ACC112 (cell line): ENCODE measurements at regions not wholly inside any gene's neighbourhood (a gene's known extent, or its start where the extent isn't known, plus 50 kb on each side); places are given as distances from the start of the nearest gene placed in this dataset.

Source experiments
- H2AFZ ChIP-seq: fragments of 200-600 bp; sonication (generic); one replicate; pipeline ENCODE4 v1.6.0; 2017; ENCODE audit warnings: antibody characterized with exemption, low read length; ENCODE audit not compliant: unreplicated experiment
- H3K27ac ChIP-seq: fragments of 200-600 bp; sonication (generic); 2 replicates; pipeline ENCODE4 v1.5.1; 2014; ENCODE audit warnings: low read depth, mild to moderate bottlenecking, antibody characterized with exemption, low read length, moderate library complexity
- H3K27me3 ChIP-seq: fragments of 200-600 bp; sonication (generic); 2 replicates; pipeline ENCODE4 v1.6.1; 2014; ENCODE audit warnings: mild to moderate bottlenecking, antibody characterized with exemption, low read length, moderate library complexity, mixed read lengths; ENCODE audit not compliant: insufficient read depth
- H3K36me3 ChIP-seq: fragments of 200-600 bp; sonication (generic); 2 replicates; pipeline ENCODE4 v1.6.1; 2016; ENCODE audit warnings: mild to moderate bottlenecking, antibody characterized with exemption, low read length, moderate library complexity, mixed read lengths; ENCODE audit not compliant: insufficient read depth
- H3K4me1 ChIP-seq: fragments of 200-600 bp; sonication (generic); one replicate; pipeline ENCODE4 v1.6.1; 2016; ENCODE audit warnings: low read length, mixed read lengths; ENCODE audit not compliant: insufficient read depth, unreplicated experiment, control insufficient read depth
- H3K4me3 ChIP-seq: fragments of 200-600 bp; sonication (generic); 2 replicates; pipeline ENCODE4 v1.5.1; 2014; ENCODE audit warnings: mild to moderate bottlenecking, low read depth, low read length
- H3K79me2 ChIP-seq: fragments of 200-600 bp; sonication (generic); one replicate; pipeline ENCODE4 v1.6.0; 2016; ENCODE audit warnings: low read length; ENCODE audit not compliant: control insufficient read depth, unreplicated experiment, insufficient read depth

GRCh38 chr2:6309415-6310255 is 556.1 kb downstream of the CMPK2 start:
- Histone ChIP-seq H3K4me1 (no peaks in the 10 kb centered on the region), H3K4me3 (no peak overlapping the region), H2AFZ (no peak overlapping the region), H3K36me3 (no peaks in the 10 kb centered on the region), H3K27ac (no peak overlapping the region), H3K79me2 (no peaks in the 10 kb centered on the region), H3K27me3 (no peaks in the 10 kb centered on the region)

DNA sequence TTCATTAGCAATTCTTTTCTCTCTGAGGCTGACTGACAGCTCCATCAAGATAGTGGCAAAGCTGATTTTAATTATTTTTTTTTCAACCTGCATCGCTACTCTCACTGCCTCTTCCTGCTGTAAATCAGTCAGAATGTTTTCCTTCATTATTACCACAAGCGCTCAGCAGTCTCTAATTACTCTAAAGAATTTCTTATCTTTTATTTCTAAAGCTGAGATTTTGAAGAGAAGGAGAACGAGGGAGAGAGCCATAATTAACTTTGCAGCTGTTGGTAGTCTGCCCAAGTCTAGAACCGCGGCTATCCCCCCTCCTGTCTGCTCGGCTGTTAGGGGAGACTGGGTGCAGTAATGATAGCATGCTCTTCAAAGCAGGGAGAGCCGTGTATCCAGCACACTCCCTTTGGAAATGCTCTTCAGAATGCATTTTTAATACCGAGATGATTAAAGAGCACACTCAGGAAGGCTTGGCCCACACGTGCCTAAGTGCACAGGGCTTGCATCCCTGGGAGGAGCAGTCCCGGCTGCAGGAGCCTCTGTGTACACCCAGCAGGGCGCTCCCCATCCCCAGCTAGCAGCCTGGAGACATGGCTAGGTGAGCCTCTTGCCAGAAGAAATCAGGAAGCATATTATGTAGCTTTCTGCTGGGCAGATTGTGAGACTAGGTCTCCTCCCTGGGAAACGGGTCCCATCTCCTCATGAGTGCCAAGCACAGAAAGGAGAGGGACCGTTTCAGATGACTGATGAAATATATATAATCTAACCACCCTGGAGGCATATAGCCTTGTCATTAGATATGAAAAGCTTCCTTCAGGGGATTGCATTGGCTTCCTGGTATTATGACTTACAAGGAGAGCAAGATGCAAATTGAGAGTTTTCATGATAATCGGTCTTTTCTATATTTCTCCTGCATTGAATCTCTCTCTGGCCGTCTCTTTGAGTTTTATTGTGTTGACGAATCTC is 555.2 kb downstream of the CMPK2 start:
- Histone ChIP-seq H3K4me3 (no peak overlapping the region), H3K36me3 (no peaks in the 10 kb centered on the region), H3K4me1 (no peaks in the 10 kb centered on the region), H3K79me2 (no peaks in the 10 kb centered on the region), H3K27me3 (no peaks in the 10 kb centered on the region), H3K27ac (no peak overlapping the region), H2AFZ (no peak overlapping the region)

DNA sequence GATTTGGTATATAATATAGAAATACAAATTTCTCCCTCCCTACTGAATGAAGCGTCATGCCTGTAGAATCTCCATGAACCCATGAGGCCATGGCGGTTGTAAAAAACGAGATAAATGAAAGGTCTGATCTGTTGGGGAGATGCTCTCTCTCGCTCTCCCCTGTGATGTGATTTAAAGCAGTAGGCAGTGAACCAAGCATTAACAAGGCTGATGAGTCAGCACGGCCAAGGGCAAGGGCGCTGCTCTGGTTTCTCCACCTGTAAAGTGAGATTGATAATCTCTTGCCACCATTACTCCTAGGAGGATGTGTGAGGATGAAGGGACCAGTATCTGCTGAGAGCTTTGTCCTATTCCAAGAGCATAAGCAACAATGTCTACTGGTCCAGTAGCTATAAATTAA is 553.3 kb downstream of the CMPK2 start:
- no peak overlapping the region for H2AFZ ChIP-seq
- no peaks in the 10 kb centered on the region for H3K36me3 ChIP-seq
- H3K4me3 ChIP-seq, result no peak overlapping the region
- no peaks in the 10 kb centered on the region for H3K4me1 ChIP-seq
- H3K27ac ChIP-seq, result no peak overlapping the region
- H3K79me2 ChIP-seq, result no peaks in the 10 kb centered on the region
- no peaks in the 10 kb centered on the region for H3K27me3 ChIP-seq

DNA sequence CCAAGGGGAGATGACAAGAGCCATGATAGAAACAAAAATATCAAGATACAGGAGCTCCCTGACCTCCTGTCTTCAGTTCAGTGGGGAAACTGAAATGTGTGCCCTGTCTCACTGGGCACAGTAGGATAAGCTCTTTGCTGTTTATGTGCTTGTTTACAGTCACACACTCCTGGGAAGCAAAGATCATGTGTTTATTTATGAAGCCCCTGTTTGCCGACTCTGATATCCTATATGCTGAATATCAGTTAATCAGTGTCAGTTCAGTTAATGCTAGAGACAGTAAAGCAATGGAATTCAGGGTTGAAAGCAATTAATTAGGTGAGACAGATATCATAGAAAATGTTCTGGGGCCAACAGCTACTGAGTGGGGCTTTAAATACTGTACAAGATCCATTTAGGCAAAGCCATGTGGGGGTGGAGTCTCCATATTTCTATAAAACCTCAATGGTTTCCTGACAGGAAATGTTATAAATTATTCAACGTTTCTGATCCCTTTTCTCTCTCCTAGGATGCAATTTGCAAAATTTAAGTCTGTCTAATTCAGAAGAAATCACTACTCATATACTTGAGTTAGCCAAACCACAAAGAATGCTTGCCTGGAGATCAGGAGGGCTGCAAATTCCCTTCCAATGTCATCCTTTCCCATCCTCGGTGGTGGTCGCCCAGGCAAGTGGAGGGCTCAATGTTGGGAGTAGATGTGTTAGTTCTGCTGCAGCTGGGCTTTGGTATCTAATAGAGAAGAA is 551.3 kb downstream of the CMPK2 start:
- no peak overlapping the region for H3K4me3 ChIP-seq
- H3K79me2 ChIP-seq, result no peaks in the 10 kb centered on the region
- no peaks in the 10 kb centered on the region for H3K36me3 ChIP-seq
- H3K4me1 ChIP-seq, result no peaks in the 10 kb centered on the region
- no peak overlapping the region for H3K27ac ChIP-seq
- H3K27me3 ChIP-seq, result no peaks in the 10 kb centered on the region
- H2AFZ ChIP-seq, result no peak overlapping the region

- no peak overlapping the region for H3K27ac ChIP-seq
These were observed 540.1 kb downstream of the CMPK2 start for GRCh38 chr2:6325616-6326015.

GRCh38 chr2:6326958-6327357 is 538.7 kb downstream of the CMPK2 start:
- Histone ChIP-seq H3K4me3 (no peak overlapping the region), H3K27ac (no peak overlapping the region), H3K36me3 (no peaks in the 10 kb centered on the region), H3K27me3 (no peaks in the 10 kb centered on the region), H3K4me1 (no peaks in the 10 kb centered on the region), H3K79me2 (no peaks in the 10 kb centered on the region), H2AFZ (no peak overlapping the region)

More at GRCh38 chr2:6325616-6326015, 540.1 kb downstream of the CMPK2 start:
- Histone ChIP-seq H3K79me2 (no peaks in the 10 kb centered on the region), H3K4me3 (no peak overlapping the region), H2AFZ (no peak overlapping the region), H3K27me3 (no peaks in the 10 kb centered on the region), H3K4me1 (no peaks in the 10 kb centered on the region), H3K36me3 (no peaks in the 10 kb centered on the region)

DNA sequence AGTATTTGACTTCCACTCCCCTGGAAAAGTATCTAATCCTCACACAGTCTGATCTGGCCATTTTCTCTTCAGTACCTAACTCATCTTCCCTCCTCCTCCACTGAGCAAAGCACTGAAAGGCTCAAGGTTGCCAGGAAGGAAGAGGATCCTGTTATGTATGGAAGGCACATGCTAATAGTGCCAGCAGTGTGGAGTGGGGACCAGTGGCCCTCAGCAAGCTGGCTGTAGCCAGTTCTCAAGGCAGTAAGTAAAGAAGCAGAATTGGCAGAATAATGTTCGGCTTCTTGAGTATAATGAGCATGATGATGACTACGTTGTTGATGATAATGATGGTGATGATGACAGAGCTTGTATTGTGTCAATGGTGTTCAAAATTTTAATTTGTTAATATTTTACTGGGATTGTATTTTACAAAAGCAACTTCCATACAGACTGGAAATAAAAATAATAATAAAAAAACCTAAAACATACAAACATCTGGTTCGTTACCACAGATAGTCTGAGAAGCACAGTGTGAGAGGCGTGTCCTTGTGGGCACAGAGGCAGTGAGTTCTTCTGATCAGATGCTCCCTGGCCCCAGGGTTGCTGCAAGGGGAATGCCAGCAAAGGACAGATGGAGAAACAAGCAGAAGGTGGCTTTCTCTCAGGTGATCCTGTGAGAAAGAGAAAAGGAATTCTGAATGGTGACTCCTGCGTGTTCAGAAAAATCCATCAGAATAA is 528.8 kb downstream of the CMPK2 start:
- Histone ChIP-seq H3K36me3 (no peaks in the 10 kb centered on the region), H3K79me2 (no peaks in the 10 kb centered on the region), H2AFZ (no peak overlapping the region), H3K4me1 (no peaks in the 10 kb centered on the region), H3K4me3 (no peak overlapping the region), H3K27me3 (no peaks in the 10 kb centered on the region), H3K27ac (no peak overlapping the region)

- Histone ChIP-seq H3K4me1 (no peaks in the 10 kb centered on the region), H3K27ac (no peak overlapping the region), H2AFZ (no peak overlapping the region)
These were observed 528.3 kb downstream of the CMPK2 start for GRCh38 chr2:6337472-6337820.

GRCh38 chr2:6341588-6342129 is 524.0 kb downstream of the CMPK2 start:
- Histone ChIP-seq H3K4me1 (no peaks in the 10 kb centered on the region), H2AFZ (no peak overlapping the region), H3K27ac (no peak overlapping the region), H3K4me3 (no peak overlapping the region), H3K27me3 (no peaks in the 10 kb centered on the region), H3K79me2 (no peaks in the 10 kb centered on the region), H3K36me3 (no peaks in the 10 kb centered on the region)

More at GRCh38 chr2:6337472-6337820, 528.3 kb downstream of the CMPK2 start:
- H3K27me3 ChIP-seq, result no peaks in the 10 kb centered on the region
- no peaks in the 10 kb centered on the region for H3K36me3 ChIP-seq
- H3K79me2 ChIP-seq, result no peaks in the 10 kb centered on the region
- no peak overlapping the region for H3K4me3 ChIP-seq
